Daoy (cell line): ENCODE measurements at regions not wholly inside any gene's neighbourhood (a gene's known extent, or its start where the extent isn't known, plus 50 kb on each side); places are given as distances from the start of the nearest gene placed in this dataset.
A peak's percentile ranks its signal among the peaks of the same experiment; 100 is the strongest.
"Not testable (repeated sequence)": the region's sequence is repeated elsewhere in the genome, so short reads cannot be mapped to it uniquely, and the experiment has no call there.

Experiments
- DNase-seq: peaks from one replicate; pipeline ENCODE4 v3.0.0-alpha.2; 2015; ENCODE audit warnings: low read depth

DNA sequence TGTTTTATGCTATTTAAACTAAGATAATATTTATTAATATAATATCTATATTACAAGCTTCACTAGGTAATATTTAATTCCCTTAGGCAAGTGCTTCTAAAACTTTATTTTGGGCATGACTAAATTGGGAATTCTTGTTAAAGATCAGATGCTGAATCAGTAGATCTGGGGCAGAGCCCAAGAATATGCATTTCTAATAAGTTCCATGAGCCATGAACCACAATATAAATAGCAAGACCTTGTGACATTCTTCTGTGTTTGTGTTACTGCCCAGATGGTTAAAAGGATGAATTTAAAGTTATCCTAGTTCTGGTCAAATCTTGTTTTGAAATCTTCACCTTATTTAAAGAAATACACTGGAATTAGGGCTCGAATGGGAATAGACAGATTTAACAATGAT is 258.4 kb upstream of the CACNA2D1 start:
- no peak for DNase-seq

DNA sequence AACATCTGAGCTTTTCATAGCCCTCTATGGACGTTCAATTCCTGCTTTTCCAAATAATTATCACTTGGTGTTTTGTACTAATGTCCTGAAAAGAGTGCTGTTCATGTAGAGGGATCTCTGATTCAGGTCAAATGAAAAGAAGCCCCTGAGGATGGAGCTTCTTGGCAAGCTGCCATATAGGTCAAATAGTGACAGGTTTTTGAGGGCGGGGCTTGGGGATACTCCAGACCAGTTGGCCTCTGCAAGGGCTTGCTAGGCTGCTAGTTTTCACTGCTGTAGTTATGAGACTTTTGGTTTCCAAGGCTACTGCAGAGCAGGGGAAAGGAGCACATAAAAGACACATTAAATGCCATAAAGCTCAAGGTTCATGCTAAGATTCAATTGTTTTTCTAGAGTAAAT is 257.2 kb upstream of the CACNA2D1 start:
- no peak for DNase-seq

DNA sequence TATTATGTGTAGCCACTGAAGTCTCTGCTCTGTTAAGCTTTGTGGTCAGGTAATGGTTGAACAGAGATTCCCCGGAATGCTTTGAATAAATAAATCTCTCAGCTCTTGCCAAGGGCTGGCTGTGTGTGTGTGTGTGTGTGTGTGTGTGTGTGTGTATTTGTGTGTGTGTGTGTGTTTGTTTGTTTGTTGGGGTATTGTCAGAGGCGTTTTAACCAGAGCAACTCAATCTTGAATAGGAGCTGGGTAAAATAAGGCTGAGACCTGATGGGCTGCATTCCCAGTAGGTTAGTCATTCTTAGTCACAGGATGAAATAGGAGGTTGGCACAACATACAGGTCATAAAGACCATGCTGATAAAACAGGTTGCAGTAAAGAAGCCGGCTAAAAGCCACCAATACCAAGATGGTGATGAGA is 256.2 kb upstream of the CACNA2D1 start:
- DNase-seq = peak; percentile 70

DNA sequence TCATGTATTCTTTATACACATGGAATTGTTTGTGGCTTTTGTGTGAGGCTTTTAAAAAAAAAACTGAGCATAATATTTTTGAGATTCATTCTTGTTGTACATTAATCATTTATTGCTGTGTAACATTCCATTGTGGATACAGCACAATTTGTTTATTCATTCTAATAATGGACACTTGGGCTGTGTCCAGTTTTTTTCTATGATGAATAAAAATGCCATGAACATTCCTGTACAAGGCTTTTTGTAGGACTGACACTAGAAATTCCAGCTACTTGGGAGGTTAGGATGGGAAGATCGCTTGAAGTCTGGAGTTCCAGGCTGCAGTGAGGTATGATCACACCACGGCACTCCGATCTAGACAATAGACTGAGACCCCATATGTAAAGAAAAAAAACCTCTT is 254.3 kb upstream of the CACNA2D1 start:
- DNase-seq = no peak

DNA sequence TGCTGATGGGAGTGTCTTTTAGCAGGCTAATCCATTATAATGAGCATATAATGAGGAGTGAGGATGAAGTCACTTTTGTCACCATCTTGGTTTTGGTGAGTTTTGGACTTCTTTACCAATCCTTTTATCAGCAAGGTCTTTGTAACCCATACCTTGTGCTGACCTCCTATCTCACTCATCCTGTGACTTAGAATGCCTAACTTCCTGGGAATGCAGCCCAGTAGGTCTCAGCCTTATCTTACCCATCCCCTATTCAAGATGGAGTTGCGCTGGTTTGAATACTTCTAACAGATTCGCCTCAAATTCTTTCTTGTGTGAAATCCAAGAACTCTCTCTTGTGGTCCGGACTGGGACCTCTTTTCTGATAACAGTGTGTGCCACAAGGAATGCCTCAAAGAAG is 253.1 kb upstream of the CACNA2D1 start:
- DNase-seq = no peak

DNA sequence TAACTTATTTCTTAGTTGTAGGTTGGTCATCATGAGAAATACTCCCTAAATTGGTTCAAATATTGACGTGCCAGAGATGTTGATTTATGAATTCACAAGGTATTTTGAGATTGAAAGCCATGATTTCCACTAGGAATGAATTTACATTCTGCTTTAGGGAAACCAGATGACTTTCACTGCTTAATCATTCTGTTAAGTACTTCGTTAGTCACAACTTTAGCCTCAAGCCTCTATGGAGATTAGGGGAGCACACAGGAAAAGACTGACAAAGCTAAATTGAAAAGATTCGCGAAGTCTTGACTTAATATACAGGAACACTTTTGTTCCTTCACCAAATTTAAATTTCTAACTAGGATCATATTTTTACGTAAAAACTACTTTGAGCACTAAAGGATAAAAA is 250.4 kb upstream of the CACNA2D1 start:
- DNase-seq = no peak

DNA sequence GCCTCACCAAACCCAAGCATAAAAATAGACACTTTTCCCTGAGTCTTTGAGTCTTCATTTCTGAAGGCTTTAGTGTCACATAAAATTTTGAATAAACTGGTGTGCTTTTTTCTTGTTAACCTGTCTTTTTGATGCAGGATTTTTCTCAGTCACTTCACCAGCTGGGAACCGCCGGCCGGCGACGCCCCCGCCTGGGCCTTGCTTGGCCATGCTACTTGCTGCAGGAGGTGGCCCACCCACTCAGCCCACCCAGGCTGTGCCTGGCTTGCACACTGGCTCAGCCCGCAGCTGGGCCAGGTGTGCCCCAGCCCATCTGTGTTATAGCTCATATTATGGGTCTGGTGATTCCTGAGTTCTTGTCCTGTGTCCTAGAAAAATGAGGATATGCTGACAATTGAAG is 247.4 kb upstream of the CACNA2D1 start:
- no peak for DNase-seq

DNA sequence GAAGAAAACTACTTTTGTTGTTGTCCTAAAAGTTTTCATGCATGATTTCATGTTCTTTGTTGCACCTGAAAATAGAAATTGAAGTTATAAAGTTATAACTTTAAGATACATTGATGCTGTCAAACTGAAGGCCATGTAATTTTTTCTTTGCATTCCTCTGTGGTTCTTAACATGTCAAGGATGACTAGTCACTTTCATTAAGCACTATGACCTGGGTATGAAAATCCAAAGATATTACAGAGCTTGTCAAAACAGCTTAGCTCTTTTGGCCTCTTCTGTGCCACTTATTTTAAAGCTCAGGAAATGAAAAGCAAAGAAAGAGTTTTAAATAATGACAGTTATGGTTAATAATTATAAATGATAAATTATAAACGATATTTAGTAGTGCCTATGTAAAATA is 241.6 kb upstream of the CACNA2D1 start:
- no peak for DNase-seq

DNA sequence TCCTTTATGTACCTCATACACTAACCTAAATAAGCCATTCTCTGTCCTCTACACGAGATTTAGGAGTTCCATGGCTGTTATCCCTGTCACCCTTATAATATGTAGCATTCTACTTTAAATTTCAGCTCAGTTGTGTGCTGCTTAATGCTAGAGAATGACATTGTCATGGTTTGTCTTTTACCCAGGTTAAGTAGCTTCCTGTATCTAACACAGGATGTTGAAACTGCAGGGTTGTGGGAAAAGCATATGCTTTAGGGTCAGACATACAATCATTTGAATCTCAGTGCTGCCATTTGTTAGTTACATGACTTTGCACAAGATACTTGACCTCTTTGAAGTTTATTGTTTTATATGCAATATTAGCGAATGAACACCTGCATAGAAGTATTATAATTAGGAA is 235.1 kb upstream of the CACNA2D1 start:
- DNase-seq = no peak

DNA sequence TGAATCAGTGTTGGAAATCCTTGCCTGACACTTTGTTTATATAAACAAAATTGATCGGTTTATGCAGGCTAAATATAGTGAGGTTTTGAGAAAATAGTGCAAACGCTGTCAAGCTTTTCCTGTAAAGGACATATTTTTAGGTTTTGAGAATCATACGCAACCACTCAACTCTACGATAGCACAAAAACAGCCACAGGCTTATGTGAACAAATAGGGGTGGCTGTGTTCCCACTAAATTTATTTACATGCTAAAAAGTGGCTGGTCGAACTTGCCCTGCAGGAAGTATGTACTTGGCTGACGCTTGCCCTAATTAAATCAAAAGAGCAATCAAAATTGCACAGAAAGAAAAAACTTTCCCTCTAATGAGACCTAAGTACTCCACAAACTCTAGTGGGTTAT is 234.7 kb upstream of the CACNA2D1 start:
- DNase-seq = no peak

DNA sequence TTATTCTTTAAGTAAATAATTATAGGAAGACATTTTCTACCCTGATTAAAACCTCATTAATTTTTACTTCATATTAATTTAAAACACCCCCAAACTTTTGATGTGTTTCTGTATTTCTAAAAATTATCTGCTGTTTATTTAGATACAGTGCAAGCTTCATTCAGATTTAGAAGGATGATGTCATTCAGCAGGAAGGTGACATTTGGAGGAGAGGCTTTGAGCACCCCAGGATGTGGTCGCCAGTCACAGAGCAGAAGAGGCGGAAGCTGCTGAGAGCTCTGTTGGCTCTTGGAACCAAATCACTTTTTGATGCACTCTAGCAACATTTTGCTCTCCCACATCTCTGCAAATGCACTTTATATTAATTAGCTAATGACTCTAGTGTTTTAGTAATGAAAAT is 233.9 kb upstream of the CACNA2D1 start:
- DNase-seq = peak; percentile 42

DNA sequence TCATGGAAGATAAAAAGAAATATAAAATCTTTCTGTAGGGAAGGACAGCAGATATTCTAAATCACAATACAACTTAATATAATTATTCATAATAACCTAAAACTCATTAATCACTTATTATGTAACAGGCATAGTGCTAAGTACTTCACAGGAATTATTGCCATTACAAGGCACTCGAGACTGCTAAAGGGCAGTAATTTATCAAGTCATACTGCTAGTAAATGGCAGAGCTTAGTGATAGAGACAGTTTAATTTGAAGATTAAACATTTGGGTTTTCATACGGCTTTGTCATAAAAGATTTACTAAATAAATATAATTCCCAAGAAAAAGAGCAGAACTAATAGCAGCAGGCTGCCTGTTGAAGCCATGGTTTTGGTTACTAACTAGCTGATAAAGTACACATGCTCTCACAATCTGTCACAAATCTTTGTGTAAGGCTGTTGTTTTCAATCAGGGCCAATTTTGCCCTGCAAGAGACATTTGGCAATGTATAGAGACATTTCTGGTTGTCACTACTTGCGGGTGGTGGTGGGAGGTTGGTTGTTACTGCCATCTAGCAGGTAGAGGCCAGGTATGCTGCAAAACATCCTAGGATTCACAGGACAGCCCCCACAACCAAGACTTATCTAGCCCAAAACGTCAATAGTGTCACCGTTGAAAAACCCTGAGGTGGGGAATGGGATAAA is 233.3 kb upstream of the CACNA2D1 start:
- DNase-seq = no peak

DNA sequence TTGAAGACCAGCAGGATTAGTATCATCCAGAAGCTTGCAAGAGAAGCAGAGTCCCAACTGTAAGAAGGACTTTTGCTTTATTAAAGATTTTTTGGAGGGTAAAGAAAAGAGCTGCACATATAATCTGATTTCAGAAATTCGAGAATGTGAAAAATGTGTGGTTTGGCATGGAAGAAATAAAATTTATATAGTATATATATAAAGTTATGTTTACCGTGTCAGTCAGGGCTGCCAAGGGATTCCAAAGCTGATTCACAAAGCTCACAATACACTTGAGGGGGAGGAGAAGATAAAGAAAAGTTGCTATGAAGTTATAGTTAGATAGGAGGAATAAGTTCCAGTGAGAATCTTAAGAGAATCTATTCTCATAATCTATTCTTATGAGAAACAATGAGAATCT is 231.8 kb upstream of the CACNA2D1 start:
- no peak for DNase-seq

DNA sequence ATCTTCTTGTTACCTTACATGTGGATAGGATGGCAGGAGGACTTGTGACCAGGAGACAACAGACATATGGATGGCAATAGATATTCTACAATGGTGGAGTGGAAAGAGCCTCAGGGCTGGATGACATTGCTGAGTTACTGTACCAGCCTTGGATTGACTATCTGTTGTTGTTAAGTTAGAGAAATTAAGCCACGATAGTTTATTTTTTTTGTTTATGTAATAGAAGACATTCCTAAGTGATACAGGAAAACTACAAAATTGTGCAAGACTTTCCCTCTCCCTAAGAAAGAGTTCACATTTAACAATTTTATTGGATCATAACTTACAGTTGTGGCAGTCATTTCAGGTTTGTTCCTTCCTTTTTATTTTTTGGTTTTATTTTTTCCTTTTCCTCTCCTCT is 230.7 kb upstream of the CACNA2D1 start:
- no peak for DNase-seq

DNA sequence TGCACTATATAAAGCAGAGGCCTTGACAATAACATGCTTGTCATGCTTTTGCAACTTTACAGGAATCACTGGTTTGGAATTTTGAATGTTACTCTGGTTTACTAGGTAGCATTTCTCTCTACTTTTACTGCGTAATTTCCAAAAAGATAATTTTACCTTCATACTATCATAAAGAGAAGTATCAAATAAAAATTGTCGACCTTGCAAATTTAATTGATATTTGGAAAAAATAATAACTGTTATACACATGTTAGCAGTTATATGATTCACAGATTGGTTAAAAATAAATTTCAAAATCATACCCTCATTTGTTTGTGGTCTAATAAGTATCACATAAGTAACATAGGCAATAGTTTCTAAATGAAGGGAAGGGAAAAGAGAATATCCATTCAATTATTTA is 228.5 kb upstream of the CACNA2D1 start:
- no peak for DNase-seq

DNA sequence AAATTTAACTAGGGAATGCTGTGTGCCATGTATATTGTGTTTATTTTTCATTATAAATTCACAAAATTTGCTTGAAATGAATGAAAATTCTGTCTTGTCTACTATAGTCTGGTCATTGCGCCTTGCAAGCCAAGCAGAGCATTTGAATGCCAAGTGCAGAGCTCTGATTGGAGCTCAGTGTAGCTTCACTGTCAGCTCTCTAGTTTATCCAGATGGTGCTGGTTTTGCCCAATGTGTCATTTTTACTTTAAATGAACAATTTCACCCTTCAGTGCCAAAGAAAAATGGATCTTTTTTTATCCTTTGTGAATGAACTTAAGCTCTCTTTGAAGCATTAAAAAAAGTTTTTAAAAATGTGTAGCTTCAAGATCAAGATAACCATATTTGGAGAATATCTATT is 225.6 kb upstream of the CACNA2D1 start:
- DNase-seq = no peak

DNA sequence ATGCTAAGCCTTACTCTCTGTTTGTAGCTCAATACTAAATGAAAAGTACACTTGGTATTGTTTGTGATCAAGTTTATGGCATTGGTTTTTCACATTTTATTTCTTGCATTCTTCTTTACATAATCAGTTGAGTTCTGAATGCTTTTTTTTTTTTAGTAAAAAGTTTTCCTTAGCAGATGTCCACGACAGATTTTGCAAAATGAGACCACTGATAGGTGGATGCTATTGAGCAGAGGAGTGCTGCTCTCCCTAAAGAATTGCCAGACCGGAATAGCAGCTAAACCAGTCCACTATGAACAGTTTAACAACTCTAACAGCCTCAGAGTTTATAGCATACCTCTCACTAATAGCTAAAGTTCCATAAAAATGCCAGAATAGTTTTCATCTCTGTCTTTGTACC is 225.1 kb upstream of the CACNA2D1 start:
- DNase-seq = no peak

DNA sequence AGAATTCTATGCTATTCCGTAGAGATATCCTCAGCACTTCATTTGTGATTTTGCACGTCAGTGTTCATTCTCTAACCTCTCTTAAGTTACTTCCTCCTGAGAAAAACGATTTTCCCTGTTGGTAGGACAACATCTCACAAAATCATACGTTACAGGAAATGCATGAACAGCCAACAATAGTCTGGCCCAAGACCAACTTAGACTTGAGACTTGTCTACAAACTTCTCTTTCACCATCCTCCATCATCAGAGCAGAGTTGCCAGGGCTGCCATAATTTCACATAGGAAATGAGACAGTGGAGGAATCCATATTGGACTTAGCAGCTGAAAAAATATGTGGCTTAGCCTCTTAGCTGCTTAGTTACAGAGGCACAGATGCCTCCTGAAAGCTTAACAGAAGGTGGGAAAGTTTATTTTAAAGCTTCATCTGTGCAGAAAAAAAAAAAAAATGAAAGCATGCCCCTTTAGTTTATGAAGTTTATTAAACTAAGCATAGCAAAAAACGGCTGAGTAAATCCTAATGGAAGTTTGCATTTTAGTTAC is 222.5 kb upstream of the CACNA2D1 start:
- DNase-seq = no peak

DNA sequence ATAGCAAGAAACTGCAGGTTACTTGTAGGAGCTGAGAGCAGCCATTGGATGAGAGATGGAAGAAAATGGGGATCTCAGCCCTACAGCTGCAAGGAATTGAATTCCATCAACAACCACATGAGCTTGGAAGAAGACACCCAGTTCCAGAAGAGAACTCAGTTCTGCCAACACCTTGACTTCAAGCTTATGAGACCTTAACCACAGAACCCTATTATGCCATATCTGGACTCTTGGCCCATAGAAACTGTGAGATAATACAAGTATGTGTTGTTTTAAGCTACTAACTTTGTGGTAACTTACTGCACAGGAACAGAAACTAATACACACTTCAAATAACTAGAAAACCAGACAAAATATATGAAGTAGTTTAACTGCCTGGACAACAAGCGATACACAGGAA is 212.4 kb upstream of the CACNA2D1 start:
- DNase-seq = no peak

DNA sequence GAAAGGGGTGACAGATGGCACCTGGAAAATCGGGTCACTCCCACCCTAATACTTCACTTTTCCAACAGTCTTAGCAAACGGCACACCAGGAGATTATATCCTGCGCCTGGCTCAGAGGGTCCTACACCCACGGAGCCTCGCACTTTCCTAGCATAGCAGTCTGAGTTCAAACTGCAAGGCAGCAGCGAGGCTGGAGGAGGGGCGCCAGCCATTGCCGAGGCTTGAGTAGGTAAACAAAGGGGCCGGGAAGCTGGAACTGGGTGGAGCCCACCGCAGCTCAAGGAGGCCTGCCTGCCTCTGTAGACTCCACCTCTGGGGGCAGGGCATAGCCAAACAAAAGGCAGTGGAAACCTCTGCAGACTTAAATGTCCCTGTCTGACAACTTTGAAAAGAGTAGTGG is 206.5 kb upstream of the CACNA2D1 start:
- not testable (repeated sequence) for DNase-seq

DNA sequence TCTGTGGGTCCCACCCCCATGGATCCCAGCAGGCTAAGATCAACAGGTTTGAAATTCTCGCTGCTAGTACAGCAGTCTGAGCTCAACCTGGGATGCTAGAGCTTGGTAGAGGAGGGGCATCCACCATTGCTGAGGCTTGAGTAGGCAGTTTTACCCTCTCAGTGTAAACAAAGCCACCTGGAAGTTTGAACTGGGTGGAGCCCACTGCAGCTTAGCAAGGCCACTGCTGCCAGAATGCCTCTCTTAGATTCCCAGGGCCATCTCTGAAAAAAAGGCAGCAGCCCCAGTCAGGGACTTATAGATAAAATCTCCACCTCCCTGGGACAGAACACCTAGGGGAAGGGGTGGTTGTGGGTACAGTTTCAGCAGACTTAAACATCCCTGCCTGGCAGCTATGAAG is 190.0 kb upstream of the CACNA2D1 start:
- DNase-seq = no peak

DNA sequence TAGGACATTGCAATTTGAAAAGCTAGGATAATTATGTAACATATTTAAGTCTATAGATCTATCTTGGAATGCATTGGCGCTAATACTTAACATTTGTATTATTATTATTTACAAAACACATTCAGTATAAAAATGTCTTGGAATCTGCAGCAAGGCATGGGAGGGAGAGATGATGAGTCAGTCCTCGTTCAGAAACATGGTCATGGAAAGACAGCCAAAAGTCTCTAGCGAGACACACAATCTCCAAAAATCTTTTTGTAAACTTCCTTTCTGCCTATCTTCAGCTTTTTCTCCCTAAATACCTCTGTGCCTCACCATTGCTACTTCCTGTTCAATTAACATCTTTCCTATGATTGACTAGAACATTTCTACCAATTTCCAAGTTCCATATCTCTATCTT is 188.4 kb upstream of the CACNA2D1 start:
- DNase-seq = no peak

DNA sequence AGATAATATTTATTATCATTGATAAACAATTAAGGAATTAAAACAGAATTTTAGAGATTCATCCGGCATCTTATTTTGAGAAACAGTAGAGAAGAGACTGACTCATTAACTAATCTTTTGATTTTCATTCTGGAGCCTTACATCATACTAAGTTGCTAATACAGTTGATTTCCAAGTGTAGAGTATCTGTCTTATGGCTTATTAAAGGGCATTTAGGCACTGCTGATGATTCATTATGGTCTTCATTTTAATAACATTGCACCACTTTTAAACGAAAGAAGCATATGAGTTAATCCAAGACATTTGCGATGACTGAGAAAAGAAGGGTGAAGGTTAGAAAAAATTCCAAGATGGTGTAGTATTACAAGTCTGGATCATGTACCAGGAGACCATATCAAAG is 186.0 kb upstream of the CACNA2D1 start:
- DNase-seq = no peak

DNA sequence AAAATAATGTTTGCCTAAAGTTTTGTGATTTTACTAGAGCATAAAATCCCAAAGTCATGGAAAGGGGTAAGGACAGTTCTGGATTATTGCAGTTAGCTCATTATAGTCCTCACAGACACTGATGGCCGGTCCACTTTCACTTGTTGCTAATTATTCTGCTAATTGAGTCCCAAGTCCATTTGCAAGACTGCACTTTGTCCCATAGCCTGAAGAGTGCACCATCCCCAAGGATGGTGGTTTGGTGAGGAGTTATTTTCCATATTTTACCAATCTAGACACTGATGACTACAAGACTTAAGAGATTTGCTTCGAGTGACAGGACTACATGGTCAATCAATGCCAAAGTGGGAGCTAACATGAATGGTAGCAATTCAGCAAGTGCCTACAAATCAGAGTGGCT is 181.8 kb upstream of the CACNA2D1 start:
- DNase-seq = no peak
